ENCODE measurements at regions not wholly inside any gene's neighbourhood (a gene's known extent, or its start where the extent isn't known, plus 50 kb on each side); places are given as distances from the start of the nearest gene placed in this dataset.

- DNase-seq = no peak
Observed at GRCh38 chr21:22044431-22044830, 1046.2 kb downstream of the NCAM2 start.

GRCh38 chr21:22046576-22046975, 1048.4 kb downstream of the NCAM2 start:
- DNase-seq = no peak

- DNase-seq = no peak
Observed at GRCh38 chr21:22056904-22057303, 1058.7 kb downstream of the NCAM2 start.

GRCh38 chr21:22062472-22063139, 1064.4 kb downstream of the NCAM2 start:
- no peak for DNase-seq

GRCh38 chr21:22063140-22063539, 1064.9 kb downstream of the NCAM2 start:
- DNase-seq = no peak

- no peak for DNase-seq
Observed at GRCh38 chr21:22076471-22076870, 1078.3 kb downstream of the NCAM2 start.

GRCh38 chr21:22083899-22084298, 1085.7 kb downstream of the NCAM2 start:
- DNase-seq = no peak

- no peak for DNase-seq
Observed at GRCh38 chr21:22096314-22096713, 1098.1 kb downstream of the NCAM2 start.

GRCh38 chr21:22106720-22107410, 1108.7 kb downstream of the NCAM2 start:
- no peak for DNase-seq

- no peak for DNase-seq
Observed at GRCh38 chr21:22115746-22116145, 1117.5 kb downstream of the NCAM2 start.

GRCh38 chr21:22120616-22121266, 1122.5 kb downstream of the NCAM2 start:
- peak in 2 of 3 donors; percentile 0 to 1 for DNase-seq

- no peak for DNase-seq
Observed at GRCh38 chr21:22125581-22125980, 1127.4 kb downstream of the NCAM2 start.

GRCh38 chr21:22128671-22129070, 1130.5 kb downstream of the NCAM2 start:
- no peak for DNase-seq

GRCh38 chr21:22132358-22133071, 1134.3 kb downstream of the NCAM2 start:
- DNase-seq = no peak

- no peak for DNase-seq
Observed at GRCh38 chr21:22136740-22137139, 1138.5 kb downstream of the NCAM2 start.

- no peak for DNase-seq
Observed at GRCh38 chr21:22138297-22139016, 1140.2 kb downstream of the NCAM2 start.

GRCh38 chr21:22145545-22145944, 1147.3 kb downstream of the NCAM2 start:
- DNase-seq = no peak

GRCh38 chr21:22154579-22155274, 1156.5 kb downstream of the NCAM2 start:
- no peak for DNase-seq

GRCh38 chr21:22164912-22165311, 1166.7 kb downstream of the NCAM2 start:
- DNase-seq = no peak

- DNase-seq = no peak
Observed at GRCh38 chr21:22174746-22175145, 1176.5 kb downstream of the NCAM2 start.

- DNase-seq = no peak
Observed at GRCh38 chr21:22189278-22189677, 1191.1 kb downstream of the NCAM2 start.

GRCh38 chr21:22191581-22191980, 1193.4 kb downstream of the NCAM2 start:
- no peak for DNase-seq
